Kidney (tissue), 13 donors: ENCODE measurements at regions not wholly inside any gene's neighbourhood (a gene's known extent, or its start where the extent isn't known, plus 50 kb on each side); places are given as distances from the start of the nearest gene placed in this dataset.

Source experiments
- DNase-seq, 5 donors: peaks; one replicate each; pipeline ENCODE4 v3.0.0-alpha.2; 2013 to 2020
- FAIRE-seq: peaks from 2 replicates; lab custom pipeline; 2012; peaks lifted over from hg19 to GRCh38; lab: Jason Lieb, UNC
- H3K27ac ChIP-seq, 2 donors: one replicate each; pipeline ENCODE4 v1.7.0; 2013; ENCODE audit warnings: low read depth in 2 of 2, low read length in 2 of 2, inconsistent platforms in 1 of 2
- H3K27me3 ChIP-seq: one replicate; pipeline ENCODE4 v1.7.1; 2013; ENCODE audit warnings: low read length, inconsistent platforms; ENCODE audit not compliant: control insufficient read depth, insufficient read depth
- H3K36me3 ChIP-seq, 3 donors: one replicate each; pipeline versions ENCODE4 v1.7.0 to v1.7.1; 2013; ENCODE audit warnings: low read length in 3 of 3, control low read depth in 1 of 3, inconsistent platforms in 1 of 3; ENCODE audit not compliant: insufficient read depth in 3 of 3, control insufficient read depth in 2 of 3
- H3K4me1 ChIP-seq, 3 donors: one replicate each; pipeline versions ENCODE4 v1.7.0 to v1.7.1; 2013; ENCODE audit warnings: low read length in 3 of 3, inconsistent platforms in 1 of 3, low read depth in 1 of 3; ENCODE audit not compliant: control insufficient read depth in 2 of 3, insufficient read depth in 2 of 3
- H3K4me3 ChIP-seq, 3 donors: one replicate each; pipeline versions ENCODE4 v1.7.0 to v1.8.1; 2013; ENCODE audit warnings: low read length in 3 of 3, control low read depth in 1 of 3, inconsistent platforms in 1 of 3
- H3K9ac ChIP-seq, 3 donors: one replicate each; pipeline versions ENCODE4 v1.7.0 to v1.7.1; 2013; ENCODE audit warnings: low read length in 3 of 3, control low read depth in 1 of 3, inconsistent platforms in 1 of 3
- H3K9me3 ChIP-seq, 3 donors: one replicate each; pipeline versions ENCODE4 v1.7.0 to v1.7.1; 2013; ENCODE audit warnings: low read length in 3 of 3, control low read depth in 1 of 3, inconsistent platforms in 1 of 3; ENCODE audit not compliant: control insufficient read depth in 2 of 3, insufficient read depth in 1 of 3
- intact Hi-C: fragments of 100-400 bp; cut with DNase I; formaldehyde crosslinking; loops from one replicate; pipeline ENCODE4 v1.11.1; 2022
- TF ChIP-seq, protein P1 (sequence below): IDR thresholded peaks from 3 replicates; pipeline ENCODE4 v1.5.1; 2012; ENCODE audit warnings: mild to moderate bottlenecking, moderate library complexity, borderline replicate concordance; ENCODE audit not compliant: insufficient read depth; ENCODE audit errors: extremely low read depth
- donor health status: control.
- donor health status: control.
- donor health status: control.
- donor health status: control.
- donor health status: control.
- donor health status: DM: yes; HTN: yes; CAD: no.
- donor health status: Normal renal cell carcinoma (clear cell type).

- FAIRE-seq = no peak
These were observed 411.7 kb downstream of the FGF9 start for GRCh38 chr13:22082437-22083100.

GRCh38 chr13:22085001-22085400 lies 414.1 kb downstream of the FGF9 start:
- FAIRE-seq (no peak), DNase-seq (no peak)
- intact Hi-C loops = no loop called here
- no peak overlapping the region for H3K4me3 ChIP-seq
- TF ChIP-seq, protein P1, sequence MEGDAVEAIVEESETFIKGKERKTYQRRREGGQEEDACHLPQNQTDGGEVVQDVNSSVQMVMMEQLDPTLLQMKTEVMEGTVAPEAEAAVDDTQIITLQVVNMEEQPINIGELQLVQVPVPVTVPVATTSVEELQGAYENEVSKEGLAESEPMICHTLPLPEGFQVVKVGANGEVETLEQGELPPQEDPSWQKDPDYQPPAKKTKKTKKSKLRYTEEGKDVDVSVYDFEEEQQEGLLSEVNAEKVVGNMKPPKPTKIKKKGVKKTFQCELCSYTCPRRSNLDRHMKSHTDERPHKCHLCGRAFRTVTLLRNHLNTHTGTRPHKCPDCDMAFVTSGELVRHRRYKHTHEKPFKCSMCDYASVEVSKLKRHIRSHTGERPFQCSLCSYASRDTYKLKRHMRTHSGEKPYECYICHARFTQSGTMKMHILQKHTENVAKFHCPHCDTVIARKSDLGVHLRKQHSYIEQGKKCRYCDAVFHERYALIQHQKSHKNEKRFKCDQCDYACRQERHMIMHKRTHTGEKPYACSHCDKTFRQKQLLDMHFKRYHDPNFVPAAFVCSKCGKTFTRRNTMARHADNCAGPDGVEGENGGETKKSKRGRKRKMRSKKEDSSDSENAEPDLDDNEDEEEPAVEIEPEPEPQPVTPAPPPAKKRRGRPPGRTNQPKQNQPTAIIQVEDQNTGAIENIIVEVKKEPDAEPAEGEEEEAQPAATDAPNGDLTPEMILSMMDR = no peak
- H3K27me3 ChIP-seq = no peaks in the 10 kb centered on the region
- no peaks in the 10 kb centered on the region for H3K4me1 ChIP-seq
- no peak overlapping the region for H3K9ac ChIP-seq
- no peaks in the 10 kb centered on the region for H3K36me3 ChIP-seq
- no peak overlapping the region for H3K27ac ChIP-seq
- H3K9me3 ChIP-seq = no peaks in the 10 kb centered on the region

More at GRCh38 chr13:22082437-22083100, 411.7 kb downstream of the FGF9 start:
- Histone ChIP-seq H3K27ac (no peak overlapping the region), H3K4me3 (no peak overlapping the region), H3K27me3 (no peaks in the 10 kb centered on the region), H3K36me3 (no peaks in the 10 kb centered on the region), H3K4me1 (no peaks in the 10 kb centered on the region), H3K9me3 (no peaks in the 10 kb centered on the region), H3K9ac (no peak overlapping the region)
- no peak for DNase-seq
- intact Hi-C loops = no loop called here
- TF ChIP-seq, protein P1 = no peak

GRCh38 chr13:22086597-22087330 lies 415.9 kb downstream of the FGF9 start:
- TF ChIP-seq, protein P1 = no peak
- no peaks in the 10 kb centered on the region for H3K36me3 ChIP-seq
- intact Hi-C loops = no loop called here
- no peak for DNase-seq
- H3K9me3 ChIP-seq = no peaks in the 10 kb centered on the region
- H3K27ac ChIP-seq = no peak overlapping the region
- H3K4me1 ChIP-seq = no peaks in the 10 kb centered on the region
- H3K27me3 ChIP-seq = no peaks in the 10 kb centered on the region
- FAIRE-seq = no peak
- H3K9ac ChIP-seq = no peak overlapping the region
- H3K4me3 ChIP-seq = no peak overlapping the region
